ENCODE measurements at regions not wholly inside any gene's neighbourhood (a gene's known extent, or its start where the extent isn't known, plus 50 kb on each side); places are given as distances from the start of the nearest gene placed in this dataset.

DNA sequence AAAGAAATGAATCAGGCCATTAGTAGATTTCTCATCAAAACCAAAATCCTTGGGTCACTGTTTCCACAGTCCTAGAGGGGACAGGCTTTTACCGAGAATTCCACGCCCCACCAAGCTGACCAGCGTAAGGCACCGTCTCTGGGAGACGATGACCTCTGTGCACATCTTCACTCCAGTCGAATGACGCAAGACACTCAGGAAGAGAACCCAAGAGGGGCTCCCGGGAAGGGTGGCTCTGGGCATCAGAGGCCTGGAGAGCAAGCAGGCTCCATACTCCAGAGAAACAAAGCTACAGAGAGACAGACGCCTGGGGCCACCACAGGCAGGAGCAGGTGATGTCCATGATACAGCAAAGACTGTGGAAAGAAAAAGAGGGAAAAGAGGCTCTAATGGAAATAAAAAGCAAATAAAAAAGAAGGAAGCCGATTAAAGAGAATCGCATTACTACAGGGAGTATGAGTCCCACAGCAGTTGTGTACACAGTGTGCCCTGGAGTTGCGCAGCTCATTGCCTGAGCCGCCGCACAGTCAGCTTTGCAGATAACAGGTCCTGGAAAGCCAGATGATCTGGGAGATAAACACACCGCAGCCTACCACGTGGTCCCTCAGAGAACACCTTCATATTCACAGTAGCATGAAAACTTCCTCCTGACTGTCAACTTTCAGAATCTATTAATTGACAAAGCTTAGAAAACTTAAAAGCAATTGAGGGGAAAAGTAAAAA, 572.7 kb upstream of the SALL3 start:
- H3K4me3 ChIP-seq (ENCODE audit: low read depth, low read length): no peak overlapping the region
- DNase-seq (ENCODE audit: low read depth): peak; percentile 6
- TF ChIP-seq MAX (IDR thresholded peaks at IDR 0.05; ENCODE audit: low read depth, low read length): no peak
- no peak for TF ChIP-seq MYC (IDR thresholded peaks at IDR 0.05; ENCODE audit: low read depth, low read length)
- TF ChIP-seq, protein P1, sequence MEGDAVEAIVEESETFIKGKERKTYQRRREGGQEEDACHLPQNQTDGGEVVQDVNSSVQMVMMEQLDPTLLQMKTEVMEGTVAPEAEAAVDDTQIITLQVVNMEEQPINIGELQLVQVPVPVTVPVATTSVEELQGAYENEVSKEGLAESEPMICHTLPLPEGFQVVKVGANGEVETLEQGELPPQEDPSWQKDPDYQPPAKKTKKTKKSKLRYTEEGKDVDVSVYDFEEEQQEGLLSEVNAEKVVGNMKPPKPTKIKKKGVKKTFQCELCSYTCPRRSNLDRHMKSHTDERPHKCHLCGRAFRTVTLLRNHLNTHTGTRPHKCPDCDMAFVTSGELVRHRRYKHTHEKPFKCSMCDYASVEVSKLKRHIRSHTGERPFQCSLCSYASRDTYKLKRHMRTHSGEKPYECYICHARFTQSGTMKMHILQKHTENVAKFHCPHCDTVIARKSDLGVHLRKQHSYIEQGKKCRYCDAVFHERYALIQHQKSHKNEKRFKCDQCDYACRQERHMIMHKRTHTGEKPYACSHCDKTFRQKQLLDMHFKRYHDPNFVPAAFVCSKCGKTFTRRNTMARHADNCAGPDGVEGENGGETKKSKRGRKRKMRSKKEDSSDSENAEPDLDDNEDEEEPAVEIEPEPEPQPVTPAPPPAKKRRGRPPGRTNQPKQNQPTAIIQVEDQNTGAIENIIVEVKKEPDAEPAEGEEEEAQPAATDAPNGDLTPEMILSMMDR (IDR thresholded peaks at IDR 0.05; ENCODE audit: low read depth, low read length): no peak
- TF ChIP-seq POLR2A (IDR thresholded peaks at IDR 0.05; ENCODE audit: extremely low read depth, insufficient read length): no peak

- no peak overlapping the region for H3K4me3 ChIP-seq (ENCODE audit: low read depth, low read length)
- TF ChIP-seq MAX (IDR thresholded peaks at IDR 0.05; ENCODE audit: low read depth, low read length) (no peak), POLR2A (IDR thresholded peaks at IDR 0.05; ENCODE audit: extremely low read depth, insufficient read length) (no peak), MYC (IDR thresholded peaks at IDR 0.05; ENCODE audit: low read depth, low read length) (no peak)
- TF ChIP-seq, protein P1 (IDR thresholded peaks at IDR 0.05; ENCODE audit: low read depth, low read length): no peak
- no peak for DNase-seq (ENCODE audit: low read depth)
These were observed 572.2 kb upstream of the SALL3 start for GRCh38 chr18:78407466-78407844.

- no peak for TF ChIP-seq MYC (IDR thresholded peaks at IDR 0.05; ENCODE audit: low read depth, low read length)
- TF ChIP-seq, protein P1 (IDR thresholded peaks at IDR 0.05; ENCODE audit: low read depth, low read length): no peak
- no peak for TF ChIP-seq POLR2A (IDR thresholded peaks at IDR 0.05; ENCODE audit: extremely low read depth, insufficient read length)
- no peak for TF ChIP-seq MAX (IDR thresholded peaks at IDR 0.05; ENCODE audit: low read depth, low read length)
- no peak overlapping the region for H3K4me3 ChIP-seq (ENCODE audit: low read depth, low read length)
- DNase-seq (ENCODE audit: low read depth): no peak
These were observed 571.0 kb upstream of the SALL3 start for GRCh38 chr18:78408623-78409022.

GRCh38 chr18:78410094-78410786, 569.4 kb upstream of the SALL3 start:
- no peak overlapping the region for H3K4me3 ChIP-seq (ENCODE audit: low read depth, low read length)
- TF ChIP-seq MAX (IDR thresholded peaks at IDR 0.05; ENCODE audit: low read depth, low read length) (no peak), MYC (IDR thresholded peaks at IDR 0.05; ENCODE audit: low read depth, low read length) (no peak), POLR2A (IDR thresholded peaks at IDR 0.05; ENCODE audit: extremely low read depth, insufficient read length) (no peak)
- TF ChIP-seq, protein P1 (IDR thresholded peaks at IDR 0.05; ENCODE audit: low read depth, low read length): no peak
- DNase-seq (ENCODE audit: low read depth): no peak

DNA sequence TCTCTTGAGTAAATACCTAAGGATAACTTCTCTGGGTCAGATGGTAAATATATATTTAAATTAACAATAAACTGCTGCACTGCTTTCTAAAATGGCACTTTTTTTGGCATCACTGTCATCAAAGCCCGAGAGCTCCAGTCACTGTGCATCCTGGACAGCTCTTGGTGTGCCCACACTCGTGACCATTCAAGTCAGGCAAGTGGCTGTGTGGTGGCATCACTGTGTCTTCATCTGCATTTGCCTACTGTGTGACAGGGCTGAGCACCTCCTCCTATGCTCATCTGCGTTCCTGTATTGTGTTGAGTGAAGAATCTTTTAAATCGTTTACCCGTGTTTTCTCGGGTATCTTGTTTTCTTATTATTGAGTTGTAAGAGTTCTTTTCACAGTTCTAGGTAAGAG, 568.1 kb upstream of the SALL3 start:
- no peak overlapping the region for H3K4me3 ChIP-seq (ENCODE audit: low read depth, low read length)
- DNase-seq (ENCODE audit: low read depth): no peak
- TF ChIP-seq, protein P1 (IDR thresholded peaks at IDR 0.05; ENCODE audit: low read depth, low read length): no peak
- no peak for TF ChIP-seq POLR2A (IDR thresholded peaks at IDR 0.05; ENCODE audit: extremely low read depth, insufficient read length)
- no peak for TF ChIP-seq MYC (IDR thresholded peaks at IDR 0.05; ENCODE audit: low read depth, low read length)
- TF ChIP-seq MAX (IDR thresholded peaks at IDR 0.05; ENCODE audit: low read depth, low read length): no peak
